GM12892 (cell line): ENCODE measurements at regions not wholly inside any gene's neighbourhood (a gene's known extent, or its start where the extent isn't known, plus 50 kb on each side); places are given as distances from the start of the nearest gene placed in this dataset.

Experiments
- POLR2A ChIP-seq: IDR thresholded peaks from 2 replicates; pipeline ENCODE4 v1.6.1; 2011; ENCODE audit warnings: low read depth, low read length, control low read depth
- POLR2AphosphoS5 ChIP-seq: IDR thresholded peaks from 2 replicates; pipeline ENCODE4 v1.6.1; 2011; ENCODE audit warnings: low read depth, low read length, control low read depth
- TAF1 ChIP-seq: IDR thresholded peaks from 2 replicates; pipeline ENCODE4 v1.6.1; 2011; ENCODE audit warnings: low read depth, mild to moderate bottlenecking, control low read depth, low read length, borderline replicate concordance

DNA sequence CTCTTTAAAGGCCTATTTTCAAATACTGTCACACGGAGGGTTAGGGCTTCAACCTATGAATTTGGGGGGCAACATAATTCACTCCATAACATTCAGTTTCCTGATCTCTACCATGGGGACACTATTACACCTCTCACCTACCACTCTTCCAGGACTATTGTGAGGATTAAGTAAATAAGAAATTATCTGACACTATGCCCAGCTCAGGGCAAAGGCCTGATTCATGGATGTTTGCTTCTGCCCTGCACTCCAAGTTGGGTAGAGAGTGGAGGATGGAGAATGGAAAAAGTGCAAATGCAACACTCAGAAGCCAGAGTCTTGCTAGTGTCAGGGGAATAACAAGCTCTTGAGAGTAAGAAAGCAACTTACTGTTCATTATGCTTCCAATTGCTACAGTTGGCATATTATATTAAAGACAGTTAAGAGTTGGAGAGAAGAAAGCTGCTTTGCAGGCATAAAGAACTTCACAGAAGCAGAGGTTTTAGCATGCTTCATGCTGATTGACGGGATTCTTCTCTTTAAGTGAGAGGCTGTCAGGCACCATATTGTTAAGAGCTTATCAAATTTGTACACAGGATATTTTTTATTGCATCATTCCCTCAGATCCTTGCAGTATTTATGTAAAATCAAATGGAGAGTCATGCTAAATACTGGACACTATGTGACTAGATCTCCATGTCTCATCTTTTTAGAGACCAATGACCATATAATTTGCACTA, 375.3 kb downstream of the VPS13C start:
- TF ChIP-seq POLR2A, result no peak
- TF ChIP-seq TAF1, result no peak
- no peak for TF ChIP-seq POLR2AphosphoS5
